Activated CD4-positive, alpha-beta memory T cell treated with anti-CD3 and anti-CD28 coated beads, Interleukin-2, amount 10 ng/mL, durations not matched to agents 7 days and 5 days (primary cell): ENCODE measurements at regions not wholly inside any gene's neighbourhood (a gene's known extent, or its start where the extent isn't known, plus 50 kb on each side); places are given as distances from the start of the nearest gene placed in this dataset.

ENCODE experiments used
- CTCF ChIA-PET: fragments of 350-600 bp; sonication (Branson Sonifier 250); formaldehyde crosslinking; loops from one replicate; lab custom pipeline; 2021; ENCODE audit warnings: antibody characterized with exemption, inconsistent platforms; lab: Charles Lee
- POLR2A ChIA-PET: fragments of 350-600 bp; sonication (Branson Sonifier 250); formaldehyde crosslinking; loops from one replicate; lab custom pipeline; 2021; ENCODE audit warnings: antibody characterized with exemption; lab: Charles Lee
- DNase-seq: peaks from one replicate; pipeline ENCODE4 v3.0.0-alpha.2; 2020
- H3K27ac Mint-ChIP-seq: one replicate; pipeline ENCODE4 v1.8.0; 2021; ENCODE audit warnings: mild to moderate bottlenecking, mixed read lengths
- H3K27me3 Mint-ChIP-seq: one replicate; pipeline ENCODE4 v1.8.0; 2021; ENCODE audit warnings: mixed read lengths
- H3K36me3 Mint-ChIP-seq: one replicate; pipeline ENCODE4 v1.8.0; 2021; ENCODE audit warnings: low read depth, mixed read lengths
- H3K4me1 Mint-ChIP-seq: one replicate; pipeline ENCODE4 v1.8.0; 2021; ENCODE audit warnings: mixed read lengths
- H3K4me3 Mint-ChIP-seq: one replicate; pipeline ENCODE4 v1.8.0; 2021; ENCODE audit warnings: mild to moderate bottlenecking, mixed read lengths
- H3K9me3 Mint-ChIP-seq: one replicate; pipeline ENCODE4 v1.8.0; 2021; ENCODE audit warnings: mixed read lengths

DNA sequence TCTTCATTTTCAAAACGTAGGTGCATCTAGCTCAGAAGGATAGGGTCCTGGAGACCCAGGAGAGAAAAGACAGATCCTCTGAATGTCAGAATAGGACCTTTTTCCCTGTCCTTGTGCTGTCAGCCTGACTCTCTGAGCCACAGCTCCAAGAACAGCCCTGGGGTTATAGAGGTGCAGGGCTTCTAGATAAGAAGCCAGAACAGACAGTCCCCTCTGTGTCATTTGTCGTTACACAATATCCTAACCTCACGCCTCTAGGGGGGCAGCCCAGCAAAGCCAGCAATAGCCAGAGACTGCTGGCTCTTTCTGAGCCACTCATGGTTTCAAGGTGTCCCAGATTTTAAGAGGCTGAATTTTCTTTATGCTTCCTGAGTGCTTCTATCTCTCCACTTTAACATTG, 153.2 kb upstream of the THBS1 start:
- POLR2A ChIA-PET: interaction anchor here (1.1 to 1.4 kb wide), 2 partner anchors 49 to 198 kb away, joined by 3 read pairs; no protein-coding TSS in a partner anchor
- Mint-ChIP-seq H3K27ac (no peak overlapping the region), H3K4me3 (no peak overlapping the region), H3K36me3 (no peaks in the 10 kb centered on the region), H3K4me1 (peaks cover 29% of the 10 kb centered on the region), H3K9me3 (no peaks in the 10 kb centered on the region), H3K27me3 (peaks cover 48% of the 10 kb centered on the region)
- CTCF ChIA-PET: interaction anchor here (0.6 kb wide), 1 partner anchor 268 kb away, joined by 4 read pairs; no protein-coding TSS in a partner anchor
- DNase-seq: no peak

- DNase-seq: no peak
- POLR2A ChIA-PET: no interaction called here
- Mint-ChIP-seq H3K4me1 (peaks cover 29% of the 10 kb centered on the region), H3K9me3 (no peaks in the 10 kb centered on the region), H3K36me3 (no peaks in the 10 kb centered on the region), H3K4me3 (no peak overlapping the region), H3K27ac (no peak overlapping the region), H3K27me3 (peaks cover 65% of the 10 kb centered on the region)
- CTCF ChIA-PET: interaction anchor here (0.9 to 1.8 kb wide), 2 partner anchors 18 to 328 kb away, joined by 3 to 5 read pairs; no protein-coding TSS in a partner anchor
These were observed 151.0 kb upstream of the THBS1 start for GRCh38 chr15:39429898-39430357.

DNA sequence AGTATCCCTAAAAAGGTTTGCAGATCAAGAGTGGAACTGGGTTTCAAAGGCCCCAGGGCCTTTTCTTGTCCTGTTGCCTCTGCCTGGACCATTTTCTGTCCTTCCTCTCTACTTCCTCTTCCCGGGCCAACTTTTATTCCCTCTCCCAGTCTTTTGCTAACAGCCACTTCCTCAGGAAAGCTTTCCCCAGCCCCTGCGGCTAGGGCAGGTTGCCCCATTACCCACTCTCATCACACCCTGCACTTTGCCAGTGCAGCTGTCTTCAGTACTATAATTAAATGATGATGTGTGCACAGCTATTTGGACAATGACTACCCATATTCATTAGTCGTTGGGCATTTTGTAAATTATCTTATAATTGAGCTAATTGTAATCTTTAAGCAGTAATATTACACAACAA, 150.5 kb upstream of the THBS1 start:
- H3K27ac Mint-ChIP-seq: no peak overlapping the region
- ChIA-PET CTCF (no interaction called here), POLR2A (no interaction called here)
- peaks cover 29% of the 10 kb centered on the region for H3K4me1 Mint-ChIP-seq
- DNase-seq: no peak
- H3K36me3 Mint-ChIP-seq: no peaks in the 10 kb centered on the region
- no peak overlapping the region for H3K4me3 Mint-ChIP-seq
- no peaks in the 10 kb centered on the region for H3K9me3 Mint-ChIP-seq
- peaks cover 65% of the 10 kb centered on the region for H3K27me3 Mint-ChIP-seq

DNA sequence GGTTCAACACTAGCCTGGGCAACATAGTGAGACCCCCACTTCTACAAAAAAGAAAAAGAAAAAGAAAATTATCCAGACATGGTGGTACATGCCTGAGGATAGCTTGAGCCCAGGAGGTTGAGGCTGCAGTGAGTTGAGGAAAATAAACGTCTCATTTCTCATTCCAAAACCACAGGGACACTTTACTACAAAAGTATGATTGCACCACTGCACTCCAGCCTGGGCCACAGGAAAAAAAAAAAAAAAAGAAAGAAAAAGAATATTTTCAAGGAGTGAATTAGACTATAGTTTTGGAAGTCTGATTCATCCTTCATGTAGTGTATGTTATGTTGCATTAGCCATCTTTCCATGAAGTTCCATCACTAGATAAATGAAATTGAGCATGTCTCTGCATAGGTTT, 149.5 kb upstream of the THBS1 start:
- Mint-ChIP-seq H3K27ac (no peak overlapping the region), H3K9me3 (no peaks in the 10 kb centered on the region), H3K4me3 (no peak overlapping the region), H3K4me1 (peaks cover 29% of the 10 kb centered on the region), H3K36me3 (no peaks in the 10 kb centered on the region), H3K27me3 (peaks cover 69% of the 10 kb centered on the region)
- POLR2A ChIA-PET: no interaction called here
- DNase-seq: no peak
- CTCF ChIA-PET: no interaction called here

DNA sequence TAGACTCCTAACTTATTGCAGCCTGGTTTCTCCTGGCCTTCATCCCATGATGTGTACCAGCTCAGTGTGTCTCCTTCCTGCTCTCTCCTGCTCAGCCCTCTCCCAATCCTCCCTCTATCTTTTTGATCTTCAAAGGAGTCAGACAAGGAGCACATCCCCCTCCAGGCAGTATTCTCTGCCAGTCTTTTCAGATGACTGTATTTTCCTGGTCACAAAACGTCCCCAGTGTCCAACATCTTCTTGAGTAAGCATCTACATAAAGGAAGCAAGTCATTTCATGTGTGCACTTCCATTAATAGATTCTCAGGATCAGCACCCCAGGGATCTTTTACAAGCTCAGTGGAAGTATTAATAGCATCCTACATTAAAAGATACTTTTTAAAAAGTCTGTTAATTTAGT, 148.9 kb upstream of the THBS1 start:
- ChIA-PET POLR2A (no interaction called here), CTCF (no interaction called here)
- peaks cover 70% of the 10 kb centered on the region for H3K27me3 Mint-ChIP-seq
- no peak overlapping the region for H3K27ac Mint-ChIP-seq
- peaks cover 2% of the 10 kb centered on the region for H3K9me3 Mint-ChIP-seq
- DNase-seq: no peak
- H3K36me3 Mint-ChIP-seq: no peaks in the 10 kb centered on the region
- H3K4me1 Mint-ChIP-seq: peaks cover 23% of the 10 kb centered on the region
- H3K4me3 Mint-ChIP-seq: no peak overlapping the region

DNA sequence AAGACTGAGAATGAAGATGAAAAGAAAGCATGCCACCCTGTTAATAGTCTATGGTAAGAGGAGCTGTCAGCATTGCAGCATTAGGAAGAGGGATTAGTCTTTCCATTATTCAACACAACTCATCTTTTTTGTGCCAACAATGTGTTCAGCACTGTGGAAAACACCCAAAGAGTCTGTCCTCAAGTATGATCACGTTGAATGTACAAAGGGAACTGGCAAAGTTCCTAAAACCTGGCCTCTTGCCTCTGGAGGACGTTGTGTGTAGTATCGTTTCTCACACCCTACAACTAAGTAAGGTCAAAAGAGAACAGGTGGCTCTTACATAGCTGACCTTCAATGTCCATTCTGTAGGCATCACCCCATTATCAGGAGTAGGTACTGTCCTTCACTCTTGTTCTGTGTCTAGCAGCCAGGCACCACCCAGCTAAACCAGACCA, 147.9 kb upstream of the THBS1 start:
- DNase-seq: no peak
- no peak overlapping the region for H3K27ac Mint-ChIP-seq
- H3K9me3 Mint-ChIP-seq: peaks cover 2% of the 10 kb centered on the region
- POLR2A ChIA-PET: no interaction called here
- H3K27me3 Mint-ChIP-seq: peaks cover 73% of the 10 kb centered on the region
- CTCF ChIA-PET: no interaction called here
- H3K36me3 Mint-ChIP-seq: no peaks in the 10 kb centered on the region
- peaks cover 14% of the 10 kb centered on the region for H3K4me1 Mint-ChIP-seq
- no peak overlapping the region for H3K4me3 Mint-ChIP-seq

DNA sequence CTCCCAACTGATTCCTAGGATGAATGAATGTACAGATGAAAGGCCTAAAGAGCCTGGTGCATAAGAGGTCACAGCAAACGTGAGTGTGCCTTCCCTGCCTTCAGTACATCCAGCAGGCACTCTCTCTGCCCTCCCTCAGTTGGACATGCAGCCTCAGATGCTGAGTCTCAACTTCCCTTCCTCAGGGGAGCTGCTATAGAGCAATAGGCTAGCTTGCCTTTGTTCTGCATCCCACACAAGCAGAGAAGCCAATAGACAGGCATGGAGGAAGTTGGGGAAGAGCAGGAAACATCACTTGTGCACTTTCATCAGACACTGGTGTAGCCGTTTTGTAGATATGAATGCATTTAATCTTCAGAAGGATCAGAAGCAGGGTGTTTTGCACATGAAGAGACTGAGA, 147.5 kb upstream of the THBS1 start:
- Mint-ChIP-seq H3K27ac (no peak overlapping the region), H3K4me3 (no peak overlapping the region), H3K9me3 (peaks cover 2% of the 10 kb centered on the region), H3K27me3 (peaks cover 71% of the 10 kb centered on the region), H3K36me3 (no peaks in the 10 kb centered on the region), H3K4me1 (peaks cover 9% of the 10 kb centered on the region)
- DNase-seq: no peak
- ChIA-PET CTCF (no interaction called here), POLR2A (no interaction called here)

DNA sequence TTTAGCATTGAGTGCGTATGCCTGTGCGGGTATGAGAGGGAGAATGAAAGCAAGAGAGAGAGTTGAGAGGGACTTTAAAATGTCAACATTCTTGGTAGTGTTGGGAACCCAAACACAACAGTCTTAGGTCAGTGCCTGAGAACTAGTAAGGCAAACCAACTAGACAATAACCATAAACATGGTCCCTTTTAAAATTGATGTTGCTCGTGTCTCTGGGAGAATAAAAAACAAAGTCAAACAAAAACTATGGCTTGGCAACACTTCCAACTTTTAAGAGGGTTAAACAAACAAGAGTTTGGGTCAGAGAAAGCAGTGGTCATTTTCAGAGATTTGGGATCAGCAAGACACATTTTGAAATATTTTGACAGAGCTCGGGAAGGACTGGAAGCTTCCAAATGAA, 146.7 kb upstream of the THBS1 start:
- H3K27me3 Mint-ChIP-seq: peaks cover 70% of the 10 kb centered on the region
- POLR2A ChIA-PET: no interaction called here

DNA sequence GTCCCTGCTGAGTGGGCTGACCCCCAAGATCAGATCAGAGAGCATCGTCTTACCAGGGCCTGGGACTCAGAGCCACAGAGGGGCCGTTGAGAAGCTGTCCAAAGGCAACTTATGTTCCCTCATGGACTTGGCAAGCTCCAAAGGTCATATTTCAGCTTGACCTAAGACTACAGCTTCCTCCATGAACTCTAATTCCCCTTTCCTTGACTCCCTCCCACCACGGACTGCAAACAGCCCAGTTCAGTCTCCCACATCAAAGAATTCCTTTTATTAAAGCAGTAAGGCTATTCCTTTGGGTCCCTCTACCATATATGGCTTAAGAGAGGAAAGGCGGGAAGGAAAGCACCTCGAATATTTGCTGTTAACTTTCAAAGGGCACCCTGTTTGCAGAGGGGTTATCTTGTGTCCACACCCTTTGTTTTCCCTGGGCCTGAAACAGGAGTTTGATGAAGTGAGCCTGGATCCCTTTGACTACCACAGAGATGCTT, 146.1 kb upstream of the THBS1 start:
- H3K4me1 Mint-ChIP-seq: peaks cover 6% of the 10 kb centered on the region
- no peak overlapping the region for H3K27ac Mint-ChIP-seq
- peaks cover 2% of the 10 kb centered on the region for H3K9me3 Mint-ChIP-seq
- peaks cover 70% of the 10 kb centered on the region for H3K27me3 Mint-ChIP-seq
- no peak for DNase-seq
- CTCF ChIA-PET: no interaction called here
- H3K4me3 Mint-ChIP-seq: no peak overlapping the region
- POLR2A ChIA-PET: no interaction called here
- no peaks in the 10 kb centered on the region for H3K36me3 Mint-ChIP-seq

More for the DNA sequence above, 146.7 kb upstream of the THBS1 start:
- CTCF ChIA-PET: no interaction called here
- DNase-seq: no peak
- Mint-ChIP-seq H3K36me3 (no peaks in the 10 kb centered on the region), H3K9me3 (peaks cover 2% of the 10 kb centered on the region), H3K4me1 (peaks cover 6% of the 10 kb centered on the region), H3K4me3 (no peak overlapping the region), H3K27ac (no peak overlapping the region)

DNA sequence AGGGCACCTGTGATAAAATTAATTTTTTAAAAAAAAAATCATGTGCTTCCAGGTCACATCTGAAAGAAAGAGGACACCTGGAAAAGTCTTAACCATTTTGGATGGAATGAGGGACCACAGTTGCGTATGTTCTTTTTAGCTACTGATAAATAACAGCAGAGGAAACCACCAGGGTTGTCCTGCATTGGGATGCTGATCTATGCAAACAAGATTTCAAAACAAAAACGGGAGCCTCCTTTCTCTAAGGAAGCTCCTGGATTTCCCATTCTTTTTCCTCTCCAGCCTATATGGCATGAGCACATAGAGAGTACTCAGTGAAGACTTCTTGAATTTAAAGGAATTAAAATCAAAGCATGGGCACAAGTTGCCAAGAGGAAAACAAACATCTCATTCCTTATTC, 145.6 kb upstream of the THBS1 start:
- CTCF ChIA-PET: no interaction called here
- Mint-ChIP-seq H3K27me3 (peaks cover 66% of the 10 kb centered on the region), H3K27ac (no peak overlapping the region), H3K4me1 (peaks cover 2% of the 10 kb centered on the region), H3K4me3 (no peak overlapping the region), H3K9me3 (peaks cover 2% of the 10 kb centered on the region), H3K36me3 (no peaks in the 10 kb centered on the region)
- no peak for DNase-seq
- POLR2A ChIA-PET: no interaction called here

DNA sequence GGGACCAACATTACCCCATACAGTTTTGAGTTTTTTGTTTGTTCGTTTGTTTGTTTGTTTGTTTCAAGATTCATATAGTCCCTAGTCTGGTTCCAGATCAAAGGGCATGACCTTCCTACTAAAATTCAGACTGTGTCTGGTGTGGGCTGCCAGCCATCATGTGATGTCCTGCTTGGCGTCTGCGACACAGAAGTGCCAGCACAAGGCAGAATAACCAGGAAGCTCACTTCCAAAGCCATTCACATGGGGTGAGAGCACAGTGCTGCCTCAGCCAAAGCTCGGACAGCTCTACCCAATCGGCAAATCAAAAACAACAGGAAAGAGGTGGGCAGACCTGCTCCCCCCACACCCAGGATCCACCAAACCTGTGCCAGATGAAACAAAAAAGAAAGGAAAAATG, 142.6 kb upstream of the THBS1 start:
- no peak overlapping the region for H3K4me3 Mint-ChIP-seq
- no peak for DNase-seq
- H3K27ac Mint-ChIP-seq: no peak overlapping the region
- H3K27me3 Mint-ChIP-seq: peaks cover 57% of the 10 kb centered on the region
- ChIA-PET CTCF (no interaction called here), POLR2A (no interaction called here)
- no peaks in the 10 kb centered on the region for H3K36me3 Mint-ChIP-seq
- no peaks in the 10 kb centered on the region for H3K4me1 Mint-ChIP-seq
- H3K9me3 Mint-ChIP-seq: peaks cover 2% of the 10 kb centered on the region

- Mint-ChIP-seq H3K9me3 (peaks cover 2% of the 10 kb centered on the region), H3K36me3 (no peaks in the 10 kb centered on the region), H3K4me3 (no peak overlapping the region), H3K27ac (no peak overlapping the region), H3K27me3 (peaks cover 51% of the 10 kb centered on the region), H3K4me1 (no peaks in the 10 kb centered on the region)
- ChIA-PET CTCF (no interaction called here), POLR2A (no interaction called here)
- DNase-seq: no peak
These were observed 141.9 kb upstream of the THBS1 start for GRCh38 chr15:39438799-39439592.

GRCh38 chr15:39442898-39443297, 138.0 kb upstream of the THBS1 start:
- Mint-ChIP-seq H3K4me3 (no peak overlapping the region), H3K9me3 (no peaks in the 10 kb centered on the region), H3K4me1 (no peaks in the 10 kb centered on the region), H3K27ac (no peak overlapping the region), H3K27me3 (peaks cover 41% of the 10 kb centered on the region), H3K36me3 (no peaks in the 10 kb centered on the region)
- no peak for DNase-seq
- ChIA-PET CTCF (no interaction called here), POLR2A (no interaction called here)
